ENCODE measurements at regions not wholly inside any gene's neighbourhood (a gene's known extent, or its start where the extent isn't known, plus 50 kb on each side); places are given as distances from the start of the nearest gene placed in this dataset.

DNA sequence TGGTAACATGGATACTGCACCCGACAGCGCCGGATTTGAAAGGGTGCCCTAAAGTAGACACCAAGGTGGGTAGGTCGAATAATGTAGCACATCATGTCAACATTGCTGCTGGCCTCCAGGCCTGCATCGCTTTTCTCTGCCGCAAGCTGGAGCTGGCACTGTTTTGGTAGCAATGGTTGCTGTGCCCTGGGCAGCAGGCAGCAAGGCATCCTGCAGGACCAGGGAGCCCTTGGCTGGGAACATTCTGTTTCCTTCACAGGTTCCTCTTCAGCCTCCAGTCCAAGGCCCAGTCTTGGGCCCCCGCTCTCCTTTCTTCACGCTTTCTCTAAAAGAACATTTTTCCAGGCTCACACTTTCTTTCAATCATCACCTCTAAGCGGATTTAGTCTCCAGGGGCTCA is 365.8 kb upstream of the JARID2 start:
- Histone ChIP-seq H3K4me3 (ENCODE audit: insufficient read depth, low read length) (no peak overlapping the region), H3K79me2 (ENCODE audit: insufficient read depth, low read length) (no peaks in the 10 kb centered on the region), H2AFZ (ENCODE audit: low read length) (no peak overlapping the region), H4K20me1 (ENCODE audit: insufficient read depth, low read length) (no peaks in the 10 kb centered on the region), H3K9me3 (ENCODE audit: low read depth, low read length) (no peaks in the 10 kb centered on the region), H3K4me1 (ENCODE audit: insufficient read depth, low read length) (peaks cover 31% of the 10 kb centered on the region), H3K27ac (ENCODE audit: low read depth, low read length) (no peak overlapping the region), H3K4me2 (ENCODE audit: insufficient read depth, low read length) (no peak overlapping the region), H3K36me3 (ENCODE audit: insufficient read depth, low read length) (no peaks in the 10 kb centered on the region), H3K27me3 (ENCODE audit: insufficient read depth, low read length) (no peaks in the 10 kb centered on the region)
- TF ChIP-seq, protein P1, sequence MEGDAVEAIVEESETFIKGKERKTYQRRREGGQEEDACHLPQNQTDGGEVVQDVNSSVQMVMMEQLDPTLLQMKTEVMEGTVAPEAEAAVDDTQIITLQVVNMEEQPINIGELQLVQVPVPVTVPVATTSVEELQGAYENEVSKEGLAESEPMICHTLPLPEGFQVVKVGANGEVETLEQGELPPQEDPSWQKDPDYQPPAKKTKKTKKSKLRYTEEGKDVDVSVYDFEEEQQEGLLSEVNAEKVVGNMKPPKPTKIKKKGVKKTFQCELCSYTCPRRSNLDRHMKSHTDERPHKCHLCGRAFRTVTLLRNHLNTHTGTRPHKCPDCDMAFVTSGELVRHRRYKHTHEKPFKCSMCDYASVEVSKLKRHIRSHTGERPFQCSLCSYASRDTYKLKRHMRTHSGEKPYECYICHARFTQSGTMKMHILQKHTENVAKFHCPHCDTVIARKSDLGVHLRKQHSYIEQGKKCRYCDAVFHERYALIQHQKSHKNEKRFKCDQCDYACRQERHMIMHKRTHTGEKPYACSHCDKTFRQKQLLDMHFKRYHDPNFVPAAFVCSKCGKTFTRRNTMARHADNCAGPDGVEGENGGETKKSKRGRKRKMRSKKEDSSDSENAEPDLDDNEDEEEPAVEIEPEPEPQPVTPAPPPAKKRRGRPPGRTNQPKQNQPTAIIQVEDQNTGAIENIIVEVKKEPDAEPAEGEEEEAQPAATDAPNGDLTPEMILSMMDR (IDR thresholded peaks at IDR 0.05; ENCODE audit: extremely low read depth, low read depth, low read length) = no peak
- DNase-seq (ENCODE audit: insufficient read length, low spot score, missing footprints) = no peak

DNA sequence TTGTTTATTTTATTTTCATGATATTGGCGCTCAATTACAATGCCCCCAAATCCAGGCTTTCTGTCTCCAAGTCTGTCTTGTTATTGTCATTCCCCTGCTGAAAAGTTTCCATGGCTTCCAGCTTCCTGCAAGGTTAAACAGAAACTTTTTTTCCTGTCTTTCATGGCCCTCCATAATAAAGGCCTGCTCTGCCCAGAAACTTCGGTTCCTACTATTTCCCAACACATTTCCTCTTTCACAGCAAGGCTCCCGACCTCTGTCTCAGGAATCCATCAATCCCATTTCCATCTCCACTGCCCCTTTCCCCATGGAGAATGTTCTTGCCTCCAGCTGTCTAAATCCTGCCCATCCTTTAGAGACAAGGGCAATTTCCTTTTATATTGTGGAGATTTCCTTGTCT is 365.2 kb upstream of the JARID2 start:
- no peak for DNase-seq (ENCODE audit: insufficient read length, low spot score, missing footprints)
- H4K20me1 ChIP-seq (ENCODE audit: insufficient read depth, low read length) = no peaks in the 10 kb centered on the region
- no peaks in the 10 kb centered on the region for H3K27me3 ChIP-seq (ENCODE audit: insufficient read depth, low read length)
- H3K4me3 ChIP-seq (ENCODE audit: insufficient read depth, low read length) = no peak overlapping the region
- H3K79me2 ChIP-seq (ENCODE audit: insufficient read depth, low read length) = no peaks in the 10 kb centered on the region
- no peaks in the 10 kb centered on the region for H3K36me3 ChIP-seq (ENCODE audit: insufficient read depth, low read length)
- H3K4me2 ChIP-seq (ENCODE audit: insufficient read depth, low read length) = no peak overlapping the region
- no peak overlapping the region for H3K27ac ChIP-seq (ENCODE audit: low read depth, low read length)
- H3K9me3 ChIP-seq (ENCODE audit: low read depth, low read length) = no peaks in the 10 kb centered on the region
- TF ChIP-seq, protein P1 (IDR thresholded peaks at IDR 0.05; ENCODE audit: extremely low read depth, low read depth, low read length) = no peak
- peaks cover 35% of the 10 kb centered on the region for H3K4me1 ChIP-seq (ENCODE audit: insufficient read depth, low read length)
- H2AFZ ChIP-seq (ENCODE audit: low read length) = no peak overlapping the region

DNA sequence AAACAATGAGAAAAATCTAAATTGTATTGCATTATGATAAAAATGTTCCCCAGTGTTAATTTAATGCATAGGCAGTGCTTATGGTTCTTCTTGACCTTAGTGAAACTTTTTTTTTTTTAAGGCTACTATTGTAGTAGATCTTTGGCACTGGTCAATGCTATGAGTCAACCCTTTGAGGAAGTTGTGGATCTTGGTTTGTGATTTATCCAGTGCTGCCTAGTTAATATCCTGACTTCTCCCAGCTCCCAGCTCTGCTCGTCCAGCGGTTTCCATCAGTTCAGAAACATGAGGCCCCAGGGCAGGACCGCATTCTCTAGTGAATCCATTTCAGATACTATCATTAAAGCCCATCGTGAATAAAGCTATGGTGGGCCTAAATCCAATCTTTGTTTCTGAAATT is 364.5 kb upstream of the JARID2 start:
- peaks cover 35% of the 10 kb centered on the region for H3K4me1 ChIP-seq (ENCODE audit: insufficient read depth, low read length)
- peak; percentile 78 for DNase-seq (ENCODE audit: insufficient read length, low spot score, missing footprints)
- H3K4me2 ChIP-seq (ENCODE audit: insufficient read depth, low read length) = peak overlapping the region; percentile 29
- H3K4me3 ChIP-seq (ENCODE audit: insufficient read depth, low read length) = no peak overlapping the region
- TF ChIP-seq, protein P1 (IDR thresholded peaks at IDR 0.05; ENCODE audit: extremely low read depth, low read depth, low read length) = no peak
- H3K36me3 ChIP-seq (ENCODE audit: insufficient read depth, low read length) = no peaks in the 10 kb centered on the region
- H3K79me2 ChIP-seq (ENCODE audit: insufficient read depth, low read length) = no peaks in the 10 kb centered on the region
- no peaks in the 10 kb centered on the region for H4K20me1 ChIP-seq (ENCODE audit: insufficient read depth, low read length)
- no peak overlapping the region for H2AFZ ChIP-seq (ENCODE audit: low read length)
- no peaks in the 10 kb centered on the region for H3K9me3 ChIP-seq (ENCODE audit: low read depth, low read length)
- H3K27me3 ChIP-seq (ENCODE audit: insufficient read depth, low read length) = no peaks in the 10 kb centered on the region
- H3K27ac ChIP-seq (ENCODE audit: low read depth, low read length) = peak overlapping the region; percentile 6

DNA sequence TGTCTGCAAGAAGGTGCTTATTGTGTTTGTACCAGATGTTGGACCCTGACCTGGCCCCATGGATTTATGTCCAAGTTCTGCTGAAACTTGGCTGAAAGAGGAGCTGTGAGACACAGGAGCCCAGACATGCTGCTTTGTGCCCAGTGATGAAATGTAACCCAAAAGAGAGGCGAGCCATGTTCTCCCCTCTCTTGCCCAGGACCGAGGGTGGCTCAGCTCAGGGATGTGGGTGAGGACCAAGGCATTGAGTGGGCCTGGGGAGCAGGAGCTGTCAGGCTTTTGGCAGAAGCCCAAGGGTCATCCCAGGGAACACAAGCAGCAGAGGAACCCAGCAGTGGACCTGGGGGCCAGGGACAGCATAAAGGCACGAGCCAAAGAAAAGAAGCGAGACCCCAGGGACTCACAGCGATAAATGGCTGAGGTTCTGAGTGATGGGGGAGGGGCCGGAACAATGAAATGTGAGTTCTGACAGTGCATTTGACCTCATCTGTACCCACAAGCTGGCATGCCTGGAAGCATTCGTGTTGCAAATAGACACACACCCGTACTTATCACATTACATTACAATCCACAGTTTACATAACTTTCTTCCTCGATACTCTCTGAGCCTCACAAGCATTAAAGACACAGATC is 363.4 kb upstream of the JARID2 start:
- H3K27ac ChIP-seq (ENCODE audit: low read depth, low read length) = no peak overlapping the region
- DNase-seq (ENCODE audit: insufficient read length, low spot score, missing footprints) = no peak
- no peaks in the 10 kb centered on the region for H3K9me3 ChIP-seq (ENCODE audit: low read depth, low read length)
- H4K20me1 ChIP-seq (ENCODE audit: insufficient read depth, low read length) = no peaks in the 10 kb centered on the region
- no peaks in the 10 kb centered on the region for H3K79me2 ChIP-seq (ENCODE audit: insufficient read depth, low read length)
- TF ChIP-seq, protein P1 (IDR thresholded peaks at IDR 0.05; ENCODE audit: extremely low read depth, low read depth, low read length) = no peak
- no peak overlapping the region for H3K4me3 ChIP-seq (ENCODE audit: insufficient read depth, low read length)
- peaks cover 29% of the 10 kb centered on the region for H3K4me1 ChIP-seq (ENCODE audit: insufficient read depth, low read length)
- no peaks in the 10 kb centered on the region for H3K27me3 ChIP-seq (ENCODE audit: insufficient read depth, low read length)
- H3K4me2 ChIP-seq (ENCODE audit: insufficient read depth, low read length) = peak overlapping the region; percentile 17
- peak overlapping the region; percentile 8 for H2AFZ ChIP-seq (ENCODE audit: low read length)
- H3K36me3 ChIP-seq (ENCODE audit: insufficient read depth, low read length) = no peaks in the 10 kb centered on the region
